ENCODE measurements at regions not wholly inside any gene's neighbourhood (a gene's known extent, or its start where the extent isn't known, plus 50 kb on each side); places are given as distances from the start of the nearest gene placed in this dataset.

GRCh38 chrX:44785652-44786051, 58.2 kb upstream of the DUSP21 start:
- TF ChIP-seq EZH2 (optimal IDR thresholded peaks at IDR 0.05; ENCODE audit: low read depth, low read length) (no peak), EZH2phosphoT487 (IDR thresholded peaks at IDR 0.05; ENCODE audit: low read length) (no peak)
